Esophagus muscularis mucosa (tissue), 3 donors: ENCODE measurements at regions not wholly inside any gene's neighbourhood (a gene's known extent, or its start where the extent isn't known, plus 50 kb on each side); places are given as distances from the start of the nearest gene placed in this dataset.

Source experiments
- CTCF ChIP-seq, 3 experiments: fragments of 200-600 bp in 2 of 3; fragments of 450-650 bp in 1 of 3; sonication (generic) in 2 of 3; IDR thresholded peaks; one replicate each; pipeline ENCODE4 v1.5.1; 2017 to 2019; ENCODE audit warnings: antibody characterized with exemption in 3 of 3, mild to moderate bottlenecking in 2 of 3, moderate library complexity in 1 of 3
- POLR2A ChIP-seq: fragments of 450-650 bp; IDR thresholded peaks from one replicate; pipeline ENCODE4 v1.6.1; 2017; ENCODE audit warnings: antibody characterized with exemption, moderate library complexity, mild to moderate bottlenecking, low read depth

- no peak for TF ChIP-seq CTCF (IDR thresholded peaks at IDR 0.05)
- TF ChIP-seq POLR2A = no peak
These were observed 208.6 kb downstream of the ZNF365 start for GRCh38 chr10:62582804-62583208.
